ENCODE measurements at regions not wholly inside any gene's neighbourhood (a gene's known extent, or its start where the extent isn't known, plus 50 kb on each side); places are given as distances from the start of the nearest gene placed in this dataset.

GRCh38 chr15:94747510-94747909 is 516.1 kb downstream of the MCTP2 start:
- TF ChIP-seq CTCF (optimal IDR thresholded peaks at IDR 0.05 in 1 of 3, IDR thresholded peaks at IDR 0.05 in 1 of 3, conservative IDR thresholded peaks at IDR 0.05 in 1 of 3; ENCODE audit: extremely low read depth in 1 of 3, insufficient read depth in 2 of 3, low read length in 3 of 3) = no peak
- TF ChIP-seq EZH2 (IDR thresholded peaks at IDR 0.05; ENCODE audit: low read length) = no peak

Measured in keratinocyte (primary cell).